ENCODE measurements at regions not wholly inside any gene's neighbourhood (a gene's known extent, or its start where the extent isn't known, plus 50 kb on each side); places are given as distances from the start of the nearest gene placed in this dataset.

DNA sequence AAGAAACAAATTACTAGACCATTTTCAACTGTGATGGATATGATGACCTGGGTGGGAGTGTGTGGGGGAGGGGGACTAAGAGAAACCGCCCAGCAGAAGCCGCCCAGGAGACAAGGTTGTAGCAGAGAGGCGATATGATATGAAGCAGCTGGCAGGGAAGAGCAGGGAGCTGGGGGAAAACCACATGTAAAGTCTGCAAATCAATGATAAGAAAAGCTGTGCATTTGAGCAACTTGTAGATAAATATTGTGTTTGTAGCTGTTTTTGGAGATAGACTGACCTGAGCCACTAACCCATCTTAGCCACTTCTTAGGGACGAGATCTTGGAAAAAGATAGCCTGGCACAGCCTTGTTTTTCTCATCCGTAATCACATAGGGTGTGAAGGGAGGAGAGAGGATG, 252.6 kb downstream of the SEC23IP start (continued):
- TF ChIP-seq, protein P1, sequence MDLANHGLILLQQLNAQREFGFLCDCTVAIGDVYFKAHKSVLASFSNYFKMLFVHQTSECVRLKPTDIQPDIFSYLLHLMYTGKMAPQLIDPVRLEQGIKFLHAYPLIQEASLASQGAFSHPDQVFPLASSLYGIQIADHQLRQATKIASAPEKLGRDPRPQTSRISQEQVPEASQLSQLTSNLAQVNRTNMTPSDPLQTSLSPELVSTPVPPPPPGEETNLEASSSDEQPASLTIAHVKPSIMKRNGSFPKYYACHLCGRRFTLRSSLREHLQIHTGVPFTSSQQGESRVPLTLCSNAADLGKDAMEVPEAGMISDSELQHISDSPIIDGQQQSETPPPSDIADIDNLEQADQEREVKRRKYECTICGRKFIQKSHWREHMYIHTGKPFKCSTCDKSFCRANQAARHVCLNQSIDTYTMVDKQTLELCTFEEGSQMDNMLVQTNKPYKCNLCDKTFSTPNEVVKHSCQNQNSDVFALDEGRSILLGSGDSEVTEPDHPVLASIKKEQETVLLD (IDR thresholded peaks at IDR 0.05), result no peak
- no peak for TF ChIP-seq MAFK (IDR thresholded peaks at IDR 0.05; ENCODE audit: low read length)
- no peak for TF ChIP-seq COPS2 (conservative IDR thresholded peaks at IDR 0.05)
- no peak for TF ChIP-seq ZNF79 (CRISPR knock-in tag; IDR thresholded peaks at IDR 0.05; ENCODE audit: low read depth)
- TF ChIP-seq, protein P2, sequence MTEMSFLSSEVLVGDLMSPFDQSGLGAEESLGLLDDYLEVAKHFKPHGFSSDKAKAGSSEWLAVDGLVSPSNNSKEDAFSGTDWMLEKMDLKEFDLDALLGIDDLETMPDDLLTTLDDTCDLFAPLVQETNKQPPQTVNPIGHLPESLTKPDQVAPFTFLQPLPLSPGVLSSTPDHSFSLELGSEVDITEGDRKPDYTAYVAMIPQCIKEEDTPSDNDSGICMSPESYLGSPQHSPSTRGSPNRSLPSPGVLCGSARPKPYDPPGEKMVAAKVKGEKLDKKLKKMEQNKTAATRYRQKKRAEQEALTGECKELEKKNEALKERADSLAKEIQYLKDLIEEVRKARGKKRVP (CRISPR knock-in tag; IDR thresholded peaks at IDR 0.05), result no peak
- TF ChIP-seq SMAD3 (CRISPR knock-in tag; conservative IDR thresholded peaks at IDR 0.05), result no peak
- TF ChIP-seq SUPT5H (IDR thresholded peaks at IDR 0.05), result no peak
- TF ChIP-seq ARHGAP35 (IDR thresholded peaks at IDR 0.05; ENCODE audit: partially characterized antibody), result no peak
- TF ChIP-seq STAG1 (CRISPR knock-in tag; IDR thresholded peaks at IDR 0.05; ENCODE audit: borderline replicate concordance), result no peak
- TF ChIP-seq SREBF1 (IDR thresholded peaks at IDR 0.05; ENCODE audit: borderline replicate concordance, low read depth, low read length), result no peak
- TF ChIP-seq NR3C1 (CRISPR knock-in tag; IDR thresholded peaks at IDR 0.05), result no peak
- TF ChIP-seq ZKSCAN1 (IDR thresholded peaks at IDR 0.05; ENCODE audit: low read depth, low read length), result no peak
- no peak for TF ChIP-seq POLR2B (IDR thresholded peaks at IDR 0.05; ENCODE audit: low read depth, partially characterized antibody)
- TF ChIP-seq ZC3H4 (CRISPR knock-in tag; IDR thresholded peaks at IDR 0.05; ENCODE audit: borderline replicate concordance), result no peak
- TF ChIP-seq ZFX (CRISPR knock-in tag; IDR thresholded peaks at IDR 0.05), result no peak
- TF ChIP-seq, protein P3, sequence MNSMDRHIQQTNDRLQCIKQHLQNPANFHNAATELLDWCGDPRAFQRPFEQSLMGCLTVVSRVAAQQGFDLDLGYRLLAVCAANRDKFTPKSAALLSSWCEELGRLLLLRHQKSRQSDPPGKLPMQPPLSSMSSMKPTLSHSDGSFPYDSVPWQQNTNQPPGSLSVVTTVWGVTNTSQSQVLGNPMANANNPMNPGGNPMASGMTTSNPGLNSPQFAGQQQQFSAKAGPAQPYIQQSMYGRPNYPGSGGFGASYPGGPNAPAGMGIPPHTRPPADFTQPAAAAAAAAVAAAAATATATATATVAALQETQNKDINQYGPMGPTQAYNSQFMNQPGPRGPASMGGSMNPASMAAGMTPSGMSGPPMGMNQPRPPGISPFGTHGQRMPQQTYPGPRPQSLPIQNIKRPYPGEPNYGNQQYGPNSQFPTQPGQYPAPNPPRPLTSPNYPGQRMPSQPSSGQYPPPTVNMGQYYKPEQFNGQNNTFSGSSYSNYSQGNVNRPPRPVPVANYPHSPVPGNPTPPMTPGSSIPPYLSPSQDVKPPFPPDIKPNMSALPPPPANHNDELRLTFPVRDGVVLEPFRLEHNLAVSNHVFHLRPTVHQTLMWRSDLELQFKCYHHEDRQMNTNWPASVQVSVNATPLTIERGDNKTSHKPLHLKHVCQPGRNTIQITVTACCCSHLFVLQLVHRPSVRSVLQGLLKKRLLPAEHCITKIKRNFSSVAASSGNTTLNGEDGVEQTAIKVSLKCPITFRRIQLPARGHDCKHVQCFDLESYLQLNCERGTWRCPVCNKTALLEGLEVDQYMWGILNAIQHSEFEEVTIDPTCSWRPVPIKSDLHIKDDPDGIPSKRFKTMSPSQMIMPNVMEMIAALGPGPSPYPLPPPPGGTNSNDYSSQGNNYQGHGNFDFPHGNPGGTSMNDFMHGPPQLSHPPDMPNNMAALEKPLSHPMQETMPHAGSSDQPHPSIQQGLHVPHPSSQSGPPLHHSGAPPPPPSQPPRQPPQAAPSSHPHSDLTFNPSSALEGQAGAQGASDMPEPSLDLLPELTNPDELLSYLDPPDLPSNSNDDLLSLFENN (IDR thresholded peaks at IDR 0.05; ENCODE audit: low read depth in 2 of 2, low read length in 2 of 2), result peak in 1 of 2 experiments; percentile 92; a peak in 2 of 4 replicates
- TF ChIP-seq, protein P4, sequence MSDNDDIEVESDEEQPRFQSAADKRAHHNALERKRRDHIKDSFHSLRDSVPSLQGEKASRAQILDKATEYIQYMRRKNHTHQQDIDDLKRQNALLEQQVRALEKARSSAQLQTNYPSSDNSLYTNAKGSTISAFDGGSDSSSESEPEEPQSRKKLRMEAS (CRISPR knock-in tag; IDR thresholded peaks at IDR 0.05), result no peak
- TF ChIP-seq MYC (IDR thresholded peaks at IDR 0.05; ENCODE audit: low read depth, low read length), result peak; percentile 65
- no peak for TF ChIP-seq MYC (CRISPR knock-in tag; IDR thresholded peaks at IDR 0.05; ENCODE audit: borderline replicate concordance, low read depth)
- TF ChIP-seq PTRF (tag; IDR thresholded peaks at IDR 0.05), result no peak
- TF ChIP-seq, protein P5, sequence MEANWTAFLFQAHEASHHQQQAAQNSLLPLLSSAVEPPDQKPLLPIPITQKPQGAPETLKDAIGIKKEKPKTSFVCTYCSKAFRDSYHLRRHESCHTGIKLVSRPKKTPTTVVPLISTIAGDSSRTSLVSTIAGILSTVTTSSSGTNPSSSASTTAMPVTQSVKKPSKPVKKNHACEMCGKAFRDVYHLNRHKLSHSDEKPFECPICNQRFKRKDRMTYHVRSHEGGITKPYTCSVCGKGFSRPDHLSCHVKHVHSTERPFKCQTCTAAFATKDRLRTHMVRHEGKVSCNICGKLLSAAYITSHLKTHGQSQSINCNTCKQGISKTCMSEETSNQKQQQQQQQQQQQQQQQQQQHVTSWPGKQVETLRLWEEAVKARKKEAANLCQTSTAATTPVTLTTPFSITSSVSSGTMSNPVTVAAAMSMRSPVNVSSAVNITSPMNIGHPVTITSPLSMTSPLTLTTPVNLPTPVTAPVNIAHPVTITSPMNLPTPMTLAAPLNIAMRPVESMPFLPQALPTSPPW (CRISPR knock-in tag; IDR thresholded peaks at IDR 0.05), result peak; percentile 64
- peak; percentile 26; the same call in 1 of the 2 replicates for TF ChIP-seq CEBPB (tag; IDR thresholded peaks at IDR 0.05)
- TF ChIP-seq ZNF707 (CRISPR knock-in tag; conservative IDR thresholded peaks at IDR 0.05), result no peak
